Transverse colon (tissue), 4 donors: ENCODE measurements at regions not wholly inside any gene's neighbourhood (a gene's known extent, or its start where the extent isn't known, plus 50 kb on each side); places are given as distances from the start of the nearest gene placed in this dataset.

Source experiments
- CTCF ChIP-seq, 5 experiments: fragments of 200-600 bp in 3 of 5; fragments of 450-650 bp in 2 of 5; sonication (generic) in 3 of 5; IDR thresholded peaks; 1 replicate in 2 of 5; 2 replicates in 3 of 5; pipeline ENCODE4 v1.5.1; 2016 to 2017; ENCODE audit warnings: antibody characterized with exemption in 5 of 5, inconsistent platforms in 3 of 5, mild to moderate bottlenecking in 2 of 5, moderate library complexity in 1 of 5
- EP300 ChIP-seq: sonication (generic); formaldehyde crosslinking; IDR thresholded peaks from one replicate; pipeline ENCODE4 v1.6.1; 2017; ENCODE audit warnings: antibody characterized with exemption, low read depth
- POLR2A ChIP-seq: fragments of 450-650 bp; IDR thresholded peaks from one replicate; pipeline ENCODE4 v1.6.1; 2016; ENCODE audit warnings: antibody characterized with exemption, mild to moderate bottlenecking, moderate library complexity
- POLR2AphosphoS5 ChIP-seq, 3 donors: sonication (generic); formaldehyde crosslinking; IDR thresholded peaks; one replicate each; pipeline ENCODE4 v1.6.1; 2016; ENCODE audit warnings: antibody characterized with exemption in 3 of 3

GRCh38 chr11:80194016-80194415 is 753.2 kb upstream of the TENM4 start:
- no peak for TF ChIP-seq POLR2A
- TF ChIP-seq EP300, result no peak
- TF ChIP-seq CTCF (IDR thresholded peaks at IDR 0.05), result no peak
- no peak for TF ChIP-seq POLR2AphosphoS5 (IDR thresholded peaks at IDR 0.05)
